ENCODE measurements at regions not wholly inside any gene's neighbourhood (a gene's known extent, or its start where the extent isn't known, plus 50 kb on each side); places are given as distances from the start of the nearest gene placed in this dataset.

DNA sequence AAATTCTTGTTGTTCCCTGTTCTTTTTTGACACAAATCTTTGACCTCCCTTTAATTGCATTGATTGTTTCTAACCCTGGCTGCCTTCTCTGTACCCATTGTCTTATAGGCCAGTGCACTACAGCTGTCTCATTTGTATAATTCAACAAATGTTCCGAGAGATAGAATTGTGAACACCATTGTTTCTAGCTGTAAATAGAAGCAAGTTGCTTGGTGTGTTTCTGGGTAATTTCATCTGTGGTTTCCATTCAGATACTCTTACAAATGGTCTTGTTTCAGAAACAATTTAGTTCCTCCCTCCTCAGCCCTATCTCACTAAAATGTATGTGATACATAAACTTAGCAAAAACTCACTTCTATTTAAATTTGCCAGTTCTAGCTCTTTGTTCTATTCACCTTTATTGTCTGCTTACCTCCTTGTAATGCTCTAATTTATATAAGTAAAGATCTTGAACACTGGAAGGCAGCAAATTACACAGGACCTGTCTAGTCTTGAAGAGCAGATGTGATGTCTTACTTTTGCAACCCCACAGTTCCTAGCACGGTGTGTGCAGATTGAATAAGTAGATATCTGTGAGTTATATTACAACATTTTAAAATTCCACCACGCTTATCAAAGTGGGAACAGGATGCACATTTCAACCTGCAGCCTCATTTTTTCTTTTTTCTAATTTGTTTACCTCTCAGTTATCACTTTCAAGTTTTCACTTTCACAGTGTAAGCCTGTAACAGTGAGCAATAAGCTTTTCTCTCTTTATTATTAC, 515.6 kb upstream of the ZP4 start:
- DNase-seq (no peak), ATAC-seq (ENCODE audit: low read depth) (no peak)
- no peaks in the 10 kb centered on the region for H3K4me1 ChIP-seq (ENCODE audit: control insufficient read depth in 2 of 2, insufficient read depth in 2 of 2, low read length in 2 of 2)
- no peak overlapping the region for H3K27ac Mint-ChIP-seq
- H3K27me3 ChIP-seq (replicated peaks in 1 of 4; ENCODE audit: control extremely low read depth in 1 of 4, control insufficient read depth in 3 of 4, insufficient read depth in 4 of 4, low read length in 3 of 4): no peaks in the 10 kb centered on the region
- no peaks in the 10 kb centered on the region for H3K9me3 Mint-ChIP-seq (ENCODE audit: insufficient read depth)
- no peaks in the 10 kb centered on the region for H4K20me1 ChIP-seq (ENCODE audit: control insufficient read depth, insufficient read depth, low read length, poor library complexity, severe bottlenecking)
- no peaks in the 10 kb centered on the region for H3K36me3 ChIP-seq (replicated peaks in 1 of 2; ENCODE audit: control extremely low read depth in 1 of 2, control insufficient read depth in 1 of 2, extremely low read depth in 1 of 2, insufficient read depth in 2 of 2, low read length in 1 of 2)
- no peak overlapping the region for H3K4me3 ChIP-seq (ENCODE audit: control extremely low read depth in 1 of 5, extremely low read depth in 1 of 5, insufficient read depth in 1 of 5, low read depth in 2 of 5, low read length in 4 of 5)
- no peaks in the 10 kb centered on the region for H3K79me2 ChIP-seq (ENCODE audit: control insufficient read depth, insufficient read depth, low read length)
- peaks cover 0 to 3% (median 0%) of the 10 kb centered on the region in 3 donors for H3K9me3 ChIP-seq (ENCODE audit: control extremely low read depth in 1 of 3, control insufficient read depth in 2 of 3, insufficient read depth in 1 of 3, low read length in 2 of 3)
- H3K4me2 ChIP-seq (replicated peaks; ENCODE audit: low read depth, low read length, poor library complexity, severe bottlenecking): no peak overlapping the region
- H3K4me1 Mint-ChIP-seq: no peaks in the 10 kb centered on the region
- ChIA-PET POLR2A (no interaction called here), CTCF (no interaction called here)
- H2AFZ ChIP-seq (ENCODE audit: insufficient read depth, low read depth, low read length, poor library complexity, severe bottlenecking): no peak overlapping the region
- no peak overlapping the region for H3K4me3 Mint-ChIP-seq
- intact Hi-C loops (cut with micrococcal nuclease): no loop called here
- no peak overlapping the region for H3K9ac ChIP-seq (ENCODE audit: low read length)
- H3K27me3 Mint-ChIP-seq: no peaks in the 10 kb centered on the region
- H3K27ac ChIP-seq (ENCODE audit: low read length in 2 of 2): no peak overlapping the region
- no peak for TF ChIP-seq EZH2 (IDR thresholded peaks at IDR 0.05; ENCODE audit: borderline replicate concordance, insufficient read depth, low read depth, low read length, poor library complexity, severe bottlenecking)
- TF ChIP-seq, protein P1, sequence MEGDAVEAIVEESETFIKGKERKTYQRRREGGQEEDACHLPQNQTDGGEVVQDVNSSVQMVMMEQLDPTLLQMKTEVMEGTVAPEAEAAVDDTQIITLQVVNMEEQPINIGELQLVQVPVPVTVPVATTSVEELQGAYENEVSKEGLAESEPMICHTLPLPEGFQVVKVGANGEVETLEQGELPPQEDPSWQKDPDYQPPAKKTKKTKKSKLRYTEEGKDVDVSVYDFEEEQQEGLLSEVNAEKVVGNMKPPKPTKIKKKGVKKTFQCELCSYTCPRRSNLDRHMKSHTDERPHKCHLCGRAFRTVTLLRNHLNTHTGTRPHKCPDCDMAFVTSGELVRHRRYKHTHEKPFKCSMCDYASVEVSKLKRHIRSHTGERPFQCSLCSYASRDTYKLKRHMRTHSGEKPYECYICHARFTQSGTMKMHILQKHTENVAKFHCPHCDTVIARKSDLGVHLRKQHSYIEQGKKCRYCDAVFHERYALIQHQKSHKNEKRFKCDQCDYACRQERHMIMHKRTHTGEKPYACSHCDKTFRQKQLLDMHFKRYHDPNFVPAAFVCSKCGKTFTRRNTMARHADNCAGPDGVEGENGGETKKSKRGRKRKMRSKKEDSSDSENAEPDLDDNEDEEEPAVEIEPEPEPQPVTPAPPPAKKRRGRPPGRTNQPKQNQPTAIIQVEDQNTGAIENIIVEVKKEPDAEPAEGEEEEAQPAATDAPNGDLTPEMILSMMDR (IDR thresholded peaks at IDR 0.05): no peak
- WGBS (ENCODE audit: insufficient coverage): no CpG with 5 or more reads among the region's 3 CpGs

- DNase-seq (no peak), ATAC-seq (ENCODE audit: low read depth) (no peak)
- CTCF ChIA-PET: no interaction called here
- no peak overlapping the region for H2AFZ ChIP-seq (ENCODE audit: insufficient read depth, low read depth, low read length, poor library complexity, severe bottlenecking)
- H3K4me3 ChIP-seq (ENCODE audit: control extremely low read depth in 1 of 5, extremely low read depth in 1 of 5, insufficient read depth in 1 of 5, low read depth in 2 of 5, low read length in 4 of 5): no peak overlapping the region
- H3K79me2 ChIP-seq (ENCODE audit: control insufficient read depth, insufficient read depth, low read length): no peaks in the 10 kb centered on the region
- no peak for TF ChIP-seq EZH2 (IDR thresholded peaks at IDR 0.05; ENCODE audit: borderline replicate concordance, insufficient read depth, low read depth, low read length, poor library complexity, severe bottlenecking)
- TF ChIP-seq, protein P1 (IDR thresholded peaks at IDR 0.05): no peak
- no peak overlapping the region for H3K27ac ChIP-seq (ENCODE audit: low read length in 2 of 2)
- intact Hi-C loops (cut with micrococcal nuclease): no loop called here
- H3K27ac Mint-ChIP-seq: no peak overlapping the region
- H3K9me3 Mint-ChIP-seq (ENCODE audit: insufficient read depth): no peaks in the 10 kb centered on the region
- H3K4me2 ChIP-seq (replicated peaks; ENCODE audit: low read depth, low read length, poor library complexity, severe bottlenecking): no peak overlapping the region
- H3K27me3 Mint-ChIP-seq: no peaks in the 10 kb centered on the region
- no peak overlapping the region for H3K9ac ChIP-seq (ENCODE audit: low read length)
- H3K27me3 ChIP-seq (replicated peaks in 1 of 4; ENCODE audit: control extremely low read depth in 1 of 4, control insufficient read depth in 3 of 4, insufficient read depth in 4 of 4, low read length in 3 of 4): no peaks in the 10 kb centered on the region
- H3K9me3 ChIP-seq (ENCODE audit: control extremely low read depth in 1 of 3, control insufficient read depth in 2 of 3, insufficient read depth in 1 of 3, low read length in 2 of 3): peaks cover 0 to 3% (median 0%) of the 10 kb centered on the region in 3 donors
- no CpG with 5 or more reads among the region's 2 CpGs for WGBS (ENCODE audit: insufficient coverage)
- no peak overlapping the region for H3K4me3 Mint-ChIP-seq
- H3K4me1 Mint-ChIP-seq: no peaks in the 10 kb centered on the region
- no peaks in the 10 kb centered on the region for H4K20me1 ChIP-seq (ENCODE audit: control insufficient read depth, insufficient read depth, low read length, poor library complexity, severe bottlenecking)
- POLR2A ChIA-PET: no interaction called here
- H3K4me1 ChIP-seq (ENCODE audit: control insufficient read depth in 2 of 2, insufficient read depth in 2 of 2, low read length in 2 of 2): no peaks in the 10 kb centered on the region
- no peaks in the 10 kb centered on the region for H3K36me3 ChIP-seq (replicated peaks in 1 of 2; ENCODE audit: control extremely low read depth in 1 of 2, control insufficient read depth in 1 of 2, extremely low read depth in 1 of 2, insufficient read depth in 2 of 2, low read length in 1 of 2)
Observed at GRCh38 chr1:238404921-238405320, 514.2 kb upstream of the ZP4 start.

All from B cell (primary cell).